ENCODE measurements at regions not wholly inside any gene's neighbourhood (a gene's known extent, or its start where the extent isn't known, plus 50 kb on each side); places are given as distances from the start of the nearest gene placed in this dataset.
"Not testable (repeated sequence)": the region's sequence is repeated elsewhere in the genome, so short reads cannot be mapped to it uniquely, and the experiment has no call there.

GRCh38 chr10:8172604-8173003 is 118.1 kb downstream of the GATA3 start:
- DNase-seq (ENCODE audit: extremely low read depth, low read depth) = no peak
- TF ChIP-seq, protein P1, sequence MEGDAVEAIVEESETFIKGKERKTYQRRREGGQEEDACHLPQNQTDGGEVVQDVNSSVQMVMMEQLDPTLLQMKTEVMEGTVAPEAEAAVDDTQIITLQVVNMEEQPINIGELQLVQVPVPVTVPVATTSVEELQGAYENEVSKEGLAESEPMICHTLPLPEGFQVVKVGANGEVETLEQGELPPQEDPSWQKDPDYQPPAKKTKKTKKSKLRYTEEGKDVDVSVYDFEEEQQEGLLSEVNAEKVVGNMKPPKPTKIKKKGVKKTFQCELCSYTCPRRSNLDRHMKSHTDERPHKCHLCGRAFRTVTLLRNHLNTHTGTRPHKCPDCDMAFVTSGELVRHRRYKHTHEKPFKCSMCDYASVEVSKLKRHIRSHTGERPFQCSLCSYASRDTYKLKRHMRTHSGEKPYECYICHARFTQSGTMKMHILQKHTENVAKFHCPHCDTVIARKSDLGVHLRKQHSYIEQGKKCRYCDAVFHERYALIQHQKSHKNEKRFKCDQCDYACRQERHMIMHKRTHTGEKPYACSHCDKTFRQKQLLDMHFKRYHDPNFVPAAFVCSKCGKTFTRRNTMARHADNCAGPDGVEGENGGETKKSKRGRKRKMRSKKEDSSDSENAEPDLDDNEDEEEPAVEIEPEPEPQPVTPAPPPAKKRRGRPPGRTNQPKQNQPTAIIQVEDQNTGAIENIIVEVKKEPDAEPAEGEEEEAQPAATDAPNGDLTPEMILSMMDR (IDR thresholded peaks at IDR 0.05; ENCODE audit: low read depth, low read length, missing control alignments) = no peak
- no peak overlapping the region for H3K4me3 ChIP-seq (replicated peaks; ENCODE audit: low read depth, low read length)

DNA sequence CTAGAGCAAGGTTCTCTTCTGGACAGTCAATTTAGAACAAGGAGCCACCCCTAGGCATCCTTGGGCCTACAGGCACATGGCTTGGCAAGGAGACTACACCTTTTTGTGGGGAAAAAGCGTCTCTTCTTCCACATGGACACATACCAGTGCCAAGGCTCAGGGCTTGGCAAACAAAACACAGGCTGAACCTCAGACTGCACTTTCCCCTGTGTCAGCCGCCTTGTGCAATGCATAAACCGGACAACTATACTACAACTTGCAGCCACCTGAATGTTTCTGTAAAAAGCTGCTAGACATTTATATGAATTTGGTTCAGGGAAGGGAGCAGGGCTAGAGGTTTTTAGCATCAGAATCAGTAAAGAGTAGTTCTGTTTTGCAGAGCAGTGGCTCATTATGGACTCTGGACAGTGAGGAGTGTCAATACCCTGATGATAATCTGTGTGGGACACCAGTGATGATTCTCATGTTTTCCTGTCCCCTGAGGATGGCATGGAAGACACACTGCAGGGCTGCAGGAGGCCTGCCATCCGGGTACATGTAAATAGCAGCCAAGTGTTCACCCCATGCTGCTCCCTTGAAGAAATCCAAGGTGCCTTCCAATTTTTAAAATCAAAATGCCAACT is 118.9 kb downstream of the GATA3 start:
- TF ChIP-seq, protein P1 (IDR thresholded peaks at IDR 0.05; ENCODE audit: low read depth, low read length, missing control alignments) = no peak
- no peak overlapping the region for H3K4me3 ChIP-seq (replicated peaks; ENCODE audit: low read depth, low read length)
- no peak for DNase-seq (ENCODE audit: extremely low read depth, low read depth)

DNA sequence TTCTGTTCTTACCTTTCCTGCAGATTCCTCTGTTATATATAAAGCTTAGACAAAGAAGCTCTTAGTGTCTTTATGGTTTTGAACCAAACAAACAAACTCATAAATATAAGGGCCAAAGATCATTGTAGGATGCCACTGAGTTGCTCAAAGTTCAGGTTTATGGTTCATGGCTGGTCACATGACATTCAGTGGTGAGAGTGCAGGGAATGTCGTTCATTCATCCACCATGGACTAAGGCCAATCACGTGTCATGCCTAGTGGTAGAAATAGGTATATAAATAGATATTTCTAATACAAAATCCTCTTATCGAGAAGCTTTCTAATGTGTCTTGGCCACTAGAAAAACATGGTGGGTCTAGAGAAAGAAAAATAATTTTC is 119.4 kb downstream of the GATA3 start:
- TF ChIP-seq, protein P1 (IDR thresholded peaks at IDR 0.05; ENCODE audit: low read depth, low read length, missing control alignments) = no peak
- no peak overlapping the region for H3K4me3 ChIP-seq (replicated peaks; ENCODE audit: low read depth, low read length)
- no peak for DNase-seq (ENCODE audit: extremely low read depth, low read depth)

GRCh38 chr10:8174762-8175161 is 120.3 kb downstream of the GATA3 start:
- TF ChIP-seq, protein P1 (IDR thresholded peaks at IDR 0.05; ENCODE audit: low read depth, low read length, missing control alignments) = no peak
- DNase-seq (ENCODE audit: extremely low read depth, low read depth) = no peak

GRCh38 chr10:8177526-8177925 is 123.0 kb downstream of the GATA3 start:
- H3K4me3 ChIP-seq (replicated peaks; ENCODE audit: low read depth, low read length); DNase-seq (ENCODE audit: extremely low read depth, low read depth): not testable (repeated sequence)

More at GRCh38 chr10:8174762-8175161, 120.3 kb downstream of the GATA3 start:
- H3K4me3 ChIP-seq (replicated peaks; ENCODE audit: low read depth, low read length) = no peak overlapping the region

DNA sequence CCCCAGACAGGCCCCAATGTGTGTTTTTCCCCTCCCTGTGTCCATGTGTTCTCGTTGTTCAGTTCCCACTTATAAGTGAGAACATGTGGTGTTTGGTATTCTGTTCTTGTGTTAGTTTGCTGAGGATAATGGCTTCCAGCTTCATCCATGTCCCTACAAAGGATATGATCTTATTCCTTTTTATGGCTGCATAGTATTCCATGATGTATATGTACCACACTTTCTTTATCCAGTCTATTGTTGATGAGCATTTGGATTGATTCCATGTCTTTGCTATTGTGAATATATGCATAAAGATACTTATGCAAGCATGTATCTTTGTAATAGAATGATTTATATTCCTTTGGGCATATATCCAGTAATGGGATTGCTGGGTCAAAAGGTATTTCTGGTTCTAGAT is 125.3 kb downstream of the GATA3 start:
- H3K4me3 ChIP-seq (replicated peaks; ENCODE audit: low read depth, low read length) = not testable (repeated sequence)

GRCh38 chr10:8180360-8181109 is 126.0 kb downstream of the GATA3 start:
- TF ChIP-seq, protein P1 (IDR thresholded peaks at IDR 0.05; ENCODE audit: low read depth, low read length, missing control alignments) = no peak
- no peak overlapping the region for H3K4me3 ChIP-seq (replicated peaks; ENCODE audit: low read depth, low read length)
- no peak for DNase-seq (ENCODE audit: extremely low read depth, low read depth)

More for the DNA sequence above, 125.3 kb downstream of the GATA3 start:
- not testable (repeated sequence) for DNase-seq (ENCODE audit: extremely low read depth, low read depth)
